Fibroblast of lung (primary cell): ENCODE measurements at regions not wholly inside any gene's neighbourhood (a gene's known extent, or its start where the extent isn't known, plus 50 kb on each side); places are given as distances from the start of the nearest gene placed in this dataset.

ENCODE experiments used
- DNase-seq, 2 donors: peaks; one replicate each; pipeline versions ENCODE4 v3.0.0 to v3.0.0-alpha.2; 2010; ENCODE audit warnings: low read depth in 2 of 2
- H2AFZ ChIP-seq: 2 replicates; pipeline ENCODE4 v1.5.1; 2012; ENCODE audit warnings: low read length, control low read depth, inconsistent platforms
- H3K27ac ChIP-seq: 2 replicates; pipeline ENCODE4 v1.5.1; 2011; ENCODE audit warnings: low read length, control low read depth; ENCODE audit not compliant: insufficient read depth
- H3K27me3 ChIP-seq: 2 replicates; pipeline ENCODE4 v1.5.1; 2011; ENCODE audit warnings: mild to moderate bottlenecking, low read length; ENCODE audit not compliant: control insufficient read depth, insufficient read depth
- H3K36me3 ChIP-seq: 2 replicates; pipeline ENCODE4 v1.5.1; 2011; ENCODE audit warnings: low read length; ENCODE audit not compliant: control insufficient read depth, insufficient read depth
- H3K4me1 ChIP-seq: 2 replicates; pipeline ENCODE4 v1.5.1; 2011; ENCODE audit warnings: low read length; ENCODE audit not compliant: control insufficient read depth, insufficient read depth; ENCODE audit errors: extremely low read depth
- H3K4me2 ChIP-seq: 2 replicates; pipeline ENCODE4 v1.5.1; 2011; ENCODE audit warnings: low read length, control low read depth; ENCODE audit not compliant: insufficient read depth; ENCODE audit errors: extremely low read depth
- H3K4me3 ChIP-seq, 4 experiments: fragments of 200-600 bp in 1 of 4; sonication (generic) in 1 of 4; replicated peaks in 1 of 4; 2 replicates each; pipeline ENCODE4 v1.5.1; 2011 to 2016; ENCODE audit warnings: low read length in 4 of 4, low read depth in 3 of 4, mild to moderate bottlenecking in 3 of 4, control low read depth in 2 of 4, inconsistent platforms in 1 of 4, mixed read lengths in 1 of 4; ENCODE audit not compliant: insufficient read depth in 1 of 4; ENCODE audit errors: control extremely low read depth in 1 of 4
- H3K79me2 ChIP-seq: 2 replicates; pipeline ENCODE4 v1.5.1; 2012; ENCODE audit warnings: mild to moderate bottlenecking, low read length, inconsistent platforms; ENCODE audit not compliant: control insufficient read depth, insufficient read depth
- H3K9ac ChIP-seq: 2 replicates; pipeline ENCODE4 v1.5.1; 2011; ENCODE audit warnings: mild to moderate bottlenecking, low read length, control low read depth; ENCODE audit not compliant: insufficient read depth
- H3K9me3 ChIP-seq: 2 replicates; pipeline ENCODE4 v1.5.1; 2012; ENCODE audit warnings: low read depth, low read length; ENCODE audit not compliant: control insufficient read depth, insufficient read depth
- H4K20me1 ChIP-seq: 2 replicates; pipeline ENCODE4 v1.5.1; 2011; ENCODE audit warnings: low read length; ENCODE audit not compliant: control insufficient read depth, insufficient read depth; ENCODE audit errors: extremely low read depth
- CTCF ChIP-seq, 2 donors: IDR thresholded peaks in 1 of 2; conservative IDR thresholded peaks in 1 of 2; 1 replicate in 1 of 2; 2 replicates in 1 of 2; pipeline ENCODE4 v1.5.1; 2011 to 2012; ENCODE audit warnings: low read length in 2 of 2, control low read depth in 1 of 2, inconsistent platforms in 1 of 2, low read depth in 1 of 2, mild to moderate bottlenecking in 1 of 2
- EZH2 ChIP-seq: IDR thresholded peaks from 2 replicates; pipeline ENCODE4 v1.5.1; 2012; ENCODE audit warnings: low read length, control low read depth, mild to moderate bottlenecking; ENCODE audit errors: missing control alignments

GRCh38 chr6:112941613-112942012 lies 594.5 kb downstream of the RFPL4B start:
- H3K9me3 ChIP-seq, result no peaks in the 10 kb centered on the region
- no peak for DNase-seq
- no peak overlapping the region for H3K4me3 ChIP-seq
- no peaks in the 10 kb centered on the region for H3K36me3 ChIP-seq
- no peak overlapping the region for H3K4me2 ChIP-seq
- H3K4me1 ChIP-seq, result peaks cover 2% of the 10 kb centered on the region
- TF ChIP-seq EZH2, result no peak
- TF ChIP-seq CTCF (conservative IDR thresholded peaks at IDR 0.05 in 1 of 2, IDR thresholded peaks at IDR 0.05 in 1 of 2; ENCODE audit: low read depth in 1 of 2, low read length in 2 of 2), result no peak
- H3K9ac ChIP-seq, result no peak overlapping the region
- H2AFZ ChIP-seq, result no peak overlapping the region
- H3K79me2 ChIP-seq, result no peaks in the 10 kb centered on the region
- H3K27me3 ChIP-seq, result no peaks in the 10 kb centered on the region
- no peak overlapping the region for H3K27ac ChIP-seq
- H4K20me1 ChIP-seq, result no peaks in the 10 kb centered on the region

- H4K20me1 ChIP-seq, result no peaks in the 10 kb centered on the region
- H3K4me1 ChIP-seq, result no peaks in the 10 kb centered on the region
- H3K27ac ChIP-seq, result no peak overlapping the region
- H3K9me3 ChIP-seq, result no peaks in the 10 kb centered on the region
- H3K4me3 ChIP-seq, result no peak overlapping the region
- no peaks in the 10 kb centered on the region for H3K79me2 ChIP-seq
- peak; percentile 39 to 93 for DNase-seq
- TF ChIP-seq EZH2 (no peak), CTCF (conservative IDR thresholded peaks at IDR 0.05 in 1 of 2, IDR thresholded peaks at IDR 0.05 in 1 of 2; ENCODE audit: low read depth in 1 of 2, low read length in 2 of 2) (no peak)
- no peak overlapping the region for H2AFZ ChIP-seq
- H3K9ac ChIP-seq, result no peak overlapping the region
- H3K27me3 ChIP-seq, result no peaks in the 10 kb centered on the region
- H3K36me3 ChIP-seq, result no peaks in the 10 kb centered on the region
- peak overlapping the region; percentile 40 for H3K4me2 ChIP-seq
Observed at GRCh38 chr6:112946051-112946450, 598.9 kb downstream of the RFPL4B start.

GRCh38 chr6:112947507-112947906 lies 600.4 kb downstream of the RFPL4B start:
- no peaks in the 10 kb centered on the region for H3K4me1 ChIP-seq
- DNase-seq, result no peak
- H3K27ac ChIP-seq, result no peak overlapping the region
- no peaks in the 10 kb centered on the region for H3K27me3 ChIP-seq
- H3K4me3 ChIP-seq, result no peak overlapping the region
- no peaks in the 10 kb centered on the region for H3K79me2 ChIP-seq
- H3K9ac ChIP-seq, result no peak overlapping the region
- no peak overlapping the region for H2AFZ ChIP-seq
- no peaks in the 10 kb centered on the region for H4K20me1 ChIP-seq
- TF ChIP-seq EZH2, result no peak
- TF ChIP-seq CTCF (conservative IDR thresholded peaks at IDR 0.05 in 1 of 2, IDR thresholded peaks at IDR 0.05 in 1 of 2; ENCODE audit: low read depth in 1 of 2, low read length in 2 of 2), result no peak
- no peaks in the 10 kb centered on the region for H3K9me3 ChIP-seq
- H3K4me2 ChIP-seq, result no peak overlapping the region
- no peaks in the 10 kb centered on the region for H3K36me3 ChIP-seq
